ENCODE measurements at regions not wholly inside any gene's neighbourhood (a gene's known extent, or its start where the extent isn't known, plus 50 kb on each side); places are given as distances from the start of the nearest gene placed in this dataset.

DNA sequence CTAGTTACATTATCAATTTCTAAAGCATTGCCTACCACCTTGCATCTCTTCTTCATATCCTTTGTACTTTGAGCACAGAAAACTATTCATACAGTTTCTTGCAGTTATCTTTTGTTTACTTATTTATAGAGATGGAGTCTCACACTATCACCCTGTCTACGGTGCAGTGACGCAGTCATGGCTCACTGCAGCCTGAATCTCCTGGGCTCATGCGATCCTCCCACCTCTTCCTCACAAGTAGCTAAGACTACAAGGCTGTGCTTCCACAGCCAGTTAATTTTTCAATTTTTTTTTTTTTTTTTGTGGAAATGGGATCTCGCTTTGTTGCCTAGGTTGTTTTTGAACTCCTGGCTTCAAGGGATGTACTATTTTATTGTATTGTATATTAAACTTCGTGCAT, 158.0 kb downstream of the TTC6 start:
- TF ChIP-seq, protein P1, sequence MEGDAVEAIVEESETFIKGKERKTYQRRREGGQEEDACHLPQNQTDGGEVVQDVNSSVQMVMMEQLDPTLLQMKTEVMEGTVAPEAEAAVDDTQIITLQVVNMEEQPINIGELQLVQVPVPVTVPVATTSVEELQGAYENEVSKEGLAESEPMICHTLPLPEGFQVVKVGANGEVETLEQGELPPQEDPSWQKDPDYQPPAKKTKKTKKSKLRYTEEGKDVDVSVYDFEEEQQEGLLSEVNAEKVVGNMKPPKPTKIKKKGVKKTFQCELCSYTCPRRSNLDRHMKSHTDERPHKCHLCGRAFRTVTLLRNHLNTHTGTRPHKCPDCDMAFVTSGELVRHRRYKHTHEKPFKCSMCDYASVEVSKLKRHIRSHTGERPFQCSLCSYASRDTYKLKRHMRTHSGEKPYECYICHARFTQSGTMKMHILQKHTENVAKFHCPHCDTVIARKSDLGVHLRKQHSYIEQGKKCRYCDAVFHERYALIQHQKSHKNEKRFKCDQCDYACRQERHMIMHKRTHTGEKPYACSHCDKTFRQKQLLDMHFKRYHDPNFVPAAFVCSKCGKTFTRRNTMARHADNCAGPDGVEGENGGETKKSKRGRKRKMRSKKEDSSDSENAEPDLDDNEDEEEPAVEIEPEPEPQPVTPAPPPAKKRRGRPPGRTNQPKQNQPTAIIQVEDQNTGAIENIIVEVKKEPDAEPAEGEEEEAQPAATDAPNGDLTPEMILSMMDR (IDR thresholded peaks at IDR 0.05): no peak
- TF ChIP-seq POLR2AphosphoS5 (IDR thresholded peaks at IDR 0.05; ENCODE audit: low read depth, low read length): no peak
- TF ChIP-seq, protein P2, sequence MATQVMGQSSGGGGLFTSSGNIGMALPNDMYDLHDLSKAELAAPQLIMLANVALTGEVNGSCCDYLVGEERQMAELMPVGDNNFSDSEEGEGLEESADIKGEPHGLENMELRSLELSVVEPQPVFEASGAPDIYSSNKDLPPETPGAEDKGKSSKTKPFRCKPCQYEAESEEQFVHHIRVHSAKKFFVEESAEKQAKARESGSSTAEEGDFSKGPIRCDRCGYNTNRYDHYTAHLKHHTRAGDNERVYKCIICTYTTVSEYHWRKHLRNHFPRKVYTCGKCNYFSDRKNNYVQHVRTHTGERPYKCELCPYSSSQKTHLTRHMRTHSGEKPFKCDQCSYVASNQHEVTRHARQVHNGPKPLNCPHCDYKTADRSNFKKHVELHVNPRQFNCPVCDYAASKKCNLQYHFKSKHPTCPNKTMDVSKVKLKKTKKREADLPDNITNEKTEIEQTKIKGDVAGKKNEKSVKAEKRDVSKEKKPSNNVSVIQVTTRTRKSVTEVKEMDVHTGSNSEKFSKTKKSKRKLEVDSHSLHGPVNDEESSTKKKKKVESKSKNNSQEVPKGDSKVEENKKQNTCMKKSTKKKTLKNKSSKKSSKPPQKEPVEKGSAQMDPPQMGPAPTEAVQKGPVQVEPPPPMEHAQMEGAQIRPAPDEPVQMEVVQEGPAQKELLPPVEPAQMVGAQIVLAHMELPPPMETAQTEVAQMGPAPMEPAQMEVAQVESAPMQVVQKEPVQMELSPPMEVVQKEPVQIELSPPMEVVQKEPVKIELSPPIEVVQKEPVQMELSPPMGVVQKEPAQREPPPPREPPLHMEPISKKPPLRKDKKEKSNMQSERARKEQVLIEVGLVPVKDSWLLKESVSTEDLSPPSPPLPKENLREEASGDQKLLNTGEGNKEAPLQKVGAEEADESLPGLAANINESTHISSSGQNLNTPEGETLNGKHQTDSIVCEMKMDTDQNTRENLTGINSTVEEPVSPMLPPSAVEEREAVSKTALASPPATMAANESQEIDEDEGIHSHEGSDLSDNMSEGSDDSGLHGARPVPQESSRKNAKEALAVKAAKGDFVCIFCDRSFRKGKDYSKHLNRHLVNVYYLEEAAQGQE (IDR thresholded peaks at IDR 0.05; ENCODE audit: insufficient read depth in 1 of 2, low read depth in 2 of 2, low read length in 1 of 2): no peak
- TF ChIP-seq SIN3A (IDR thresholded peaks at IDR 0.05; ENCODE audit: borderline replicate concordance, insufficient read depth, low read depth, low read length): no peak
